Spleen (tissue), 7 donors: ENCODE measurements at regions not wholly inside any gene's neighbourhood (a gene's known extent, or its start where the extent isn't known, plus 50 kb on each side); places are given as distances from the start of the nearest gene placed in this dataset.

Experiments used
- POLR2A ChIP-seq, 3 donors: fragments of 450-650 bp; IDR thresholded peaks; one replicate each; pipeline ENCODE4 v1.5.1; 2017; ENCODE audit warnings: antibody characterized with exemption in 3 of 3, mild to moderate bottlenecking in 1 of 3
- POLR2AphosphoS5 ChIP-seq, 3 donors: sonication (generic); formaldehyde crosslinking; IDR thresholded peaks; one replicate each; pipeline ENCODE4 v1.5.1; 2017; ENCODE audit warnings: antibody characterized with exemption in 3 of 3
- TF ChIP-seq, protein P1 (sequence below), 11 experiments: fragments of 200-600 bp in 7 of 11; fragments of 450-650 bp in 4 of 11; sonication (generic) in 4 of 11; IDR thresholded peaks in 8 of 11; conservative IDR thresholded peaks in 3 of 11; 1 replicate in 7 of 11; 2 replicates in 4 of 11; pipeline versions ENCODE4 v1.4.0 to v1.8.0; 2016 to 2021; ENCODE audit warnings: antibody characterized with exemption in 11 of 11, inconsistent platforms in 4 of 11, mild to moderate bottlenecking in 1 of 11
- donor health status: DM: no; HTN: no; CAD: no; lungs with moderate emphysema.
- donor health status: DM: no; HTN: no; CAD: no.
- donor health status: DM: no; HTN: no; CAD: no.

DNA sequence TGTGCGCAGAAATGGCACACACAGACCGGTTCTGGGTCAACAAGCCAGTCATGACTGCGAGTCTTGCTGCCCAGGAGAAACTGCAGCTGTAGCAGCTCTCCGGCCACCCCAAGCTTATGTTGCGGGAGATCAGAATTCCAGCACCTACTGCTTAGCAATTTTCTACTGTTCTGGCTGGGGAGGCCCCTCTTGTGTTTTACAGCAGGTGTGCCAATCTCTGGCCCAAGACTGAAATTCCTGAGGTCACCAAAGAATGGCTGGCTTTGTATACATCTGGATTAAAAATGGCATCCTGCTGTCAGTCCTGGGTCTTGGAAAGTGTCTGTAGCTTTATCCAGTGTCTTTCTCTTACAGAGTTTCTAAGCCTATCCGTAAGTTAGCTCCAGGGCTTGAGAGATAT, 68.9 kb upstream of the TRAM1L1 start:
- TF ChIP-seq, protein P1, sequence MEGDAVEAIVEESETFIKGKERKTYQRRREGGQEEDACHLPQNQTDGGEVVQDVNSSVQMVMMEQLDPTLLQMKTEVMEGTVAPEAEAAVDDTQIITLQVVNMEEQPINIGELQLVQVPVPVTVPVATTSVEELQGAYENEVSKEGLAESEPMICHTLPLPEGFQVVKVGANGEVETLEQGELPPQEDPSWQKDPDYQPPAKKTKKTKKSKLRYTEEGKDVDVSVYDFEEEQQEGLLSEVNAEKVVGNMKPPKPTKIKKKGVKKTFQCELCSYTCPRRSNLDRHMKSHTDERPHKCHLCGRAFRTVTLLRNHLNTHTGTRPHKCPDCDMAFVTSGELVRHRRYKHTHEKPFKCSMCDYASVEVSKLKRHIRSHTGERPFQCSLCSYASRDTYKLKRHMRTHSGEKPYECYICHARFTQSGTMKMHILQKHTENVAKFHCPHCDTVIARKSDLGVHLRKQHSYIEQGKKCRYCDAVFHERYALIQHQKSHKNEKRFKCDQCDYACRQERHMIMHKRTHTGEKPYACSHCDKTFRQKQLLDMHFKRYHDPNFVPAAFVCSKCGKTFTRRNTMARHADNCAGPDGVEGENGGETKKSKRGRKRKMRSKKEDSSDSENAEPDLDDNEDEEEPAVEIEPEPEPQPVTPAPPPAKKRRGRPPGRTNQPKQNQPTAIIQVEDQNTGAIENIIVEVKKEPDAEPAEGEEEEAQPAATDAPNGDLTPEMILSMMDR (IDR thresholded peaks at IDR 0.05 in 8 of 11, conservative IDR thresholded peaks at IDR 0.05 in 3 of 11), result no peak
- TF ChIP-seq POLR2AphosphoS5 (IDR thresholded peaks at IDR 0.05), result no peak
- no peak for TF ChIP-seq POLR2A (IDR thresholded peaks at IDR 0.05)
